HEK293 (cell line): ENCODE measurements at regions not wholly inside any gene's neighbourhood (a gene's known extent, or its start where the extent isn't known, plus 50 kb on each side); places are given as distances from the start of the nearest gene placed in this dataset.

Experiments
- CTCF ChIA-PET: fragments of 350-600 bp; formaldehyde crosslinking; extraction: SDS; loops from one replicate; lab custom pipeline; 2021; ENCODE audit warnings: antibody characterized with exemption; lab: Yijun Ruan, JAX
- POLR2A ChIA-PET: fragments of 300-600 bp; formaldehyde crosslinking; extraction: SDS; loops from one replicate; lab custom pipeline; 2020; ENCODE audit warnings: antibody characterized with exemption, inconsistent platforms; lab: Yijun Ruan, JAX
- H3K27ac ChIP-seq: fragments of 200-500 bp; sonication (Bioruptor generic); 2 replicates; pipeline ENCODE4 v1.5.1; 2014; ENCODE audit warnings: low read depth, low read length, control low read depth, inconsistent platforms; ENCODE audit errors: extremely low read depth
- H3K36me3 ChIP-seq, 2 experiments: fragments of 200-500 bp in 1 of 2; sonication (Bioruptor generic) in 1 of 2; 1 replicate in 1 of 2; 2 replicates in 1 of 2; pipeline ENCODE4 v1.5.1; 2014 to 2017; ENCODE audit warnings: inconsistent platforms in 2 of 2, low read length in 2 of 2; ENCODE audit not compliant: control insufficient read depth in 2 of 2, insufficient read depth in 1 of 2
- H3K4me1 ChIP-seq: fragments of 200-500 bp; sonication (Bioruptor generic); 2 replicates; pipeline ENCODE4 v1.5.1; 2014; ENCODE audit warnings: mild to moderate bottlenecking, low read length, inconsistent platforms; ENCODE audit not compliant: control insufficient read depth, insufficient read depth
- H3K4me3 ChIP-seq: 2 replicates; pipeline ENCODE4 v1.5.1; 2011; ENCODE audit warnings: low read depth, mild to moderate bottlenecking, control low read depth, low read length, moderate library complexity
- H3K9me3 ChIP-seq: fragments of 200-500 bp; sonication (Bioruptor generic); 2 replicates; pipeline ENCODE4 v1.5.1; 2014; ENCODE audit warnings: low read depth, low read length, inconsistent platforms; ENCODE audit not compliant: control insufficient read depth, insufficient read depth
- HOXA7 ChIP-seq: sonication (generic); formaldehyde crosslinking; IDR thresholded peaks from 2 replicates; pipeline ENCODE4 v1.8.1; 2022; ENCODE audit warnings: missing genetic modification reagents, borderline replicate concordance
- HOXD13 ChIP-seq: sonication (generic); formaldehyde crosslinking; IDR thresholded peaks from 2 replicates; pipeline ENCODE4 v1.8.0; 2022; ENCODE audit warnings: missing genetic modification reagents, borderline replicate concordance
- KLF9 ChIP-seq: fragments of 450-650 bp; formaldehyde crosslinking; IDR thresholded peaks from 2 replicates; pipeline ENCODE4 v1.5.1; 2016; ENCODE audit warnings: missing biosample characterization, missing genetic modification characterization, low read depth
- RBAK ChIP-seq: fragments of 450-650 bp; formaldehyde crosslinking; IDR thresholded peaks from 2 replicates; pipeline ENCODE4 v1.5.1; 2016; ENCODE audit warnings: missing biosample characterization, missing genetic modification characterization
- SCRT2 ChIP-seq: fragments of 450-650 bp; formaldehyde crosslinking; IDR thresholded peaks from 2 replicates; pipeline ENCODE4 v1.5.1; 2016; ENCODE audit warnings: missing biosample characterization, missing genetic modification characterization
- TCF7L2 ChIP-seq: IDR thresholded peaks from 2 replicates; pipeline ENCODE4 v1.6.1; 2011; ENCODE audit warnings: low read depth, mild to moderate bottlenecking, inconsistent platforms, low read length, moderate library complexity, borderline replicate concordance
- WT1 ChIP-seq: fragments of 450-650 bp; formaldehyde crosslinking; IDR thresholded peaks from 2 replicates; pipeline ENCODE4 v1.5.1; 2016; ENCODE audit warnings: missing biosample characterization, missing genetic modification characterization
- ZBTB1 ChIP-seq: fragments of 450-650 bp; formaldehyde crosslinking; IDR thresholded peaks from 2 replicates; pipeline ENCODE4 v1.5.1; 2016; ENCODE audit warnings: missing biosample characterization, missing genetic modification characterization
- ZBTB48 ChIP-seq: fragments of 450-650 bp; formaldehyde crosslinking; IDR thresholded peaks from 2 replicates; pipeline ENCODE4 v1.5.1; 2016; ENCODE audit warnings: missing biosample characterization, missing genetic modification characterization
- ZFP69B ChIP-seq: fragments of 450-650 bp; formaldehyde crosslinking; IDR thresholded peaks from 2 replicates; pipeline ENCODE4 v1.5.1; 2016; ENCODE audit warnings: missing biosample characterization, missing genetic modification characterization
- ZNF10 ChIP-seq: fragments of 450-650 bp; formaldehyde crosslinking; IDR thresholded peaks from 2 replicates; pipeline ENCODE4 v1.5.1; 2017; ENCODE audit warnings: missing biosample characterization, missing genetic modification characterization
- ZNF155 ChIP-seq: fragments of 450-650 bp; formaldehyde crosslinking; IDR thresholded peaks from 2 replicates; pipeline ENCODE4 v1.5.1; 2016; ENCODE audit warnings: missing biosample characterization, missing genetic modification characterization
- ZNF157 ChIP-seq: fragments of 450-650 bp; formaldehyde crosslinking; IDR thresholded peaks from 2 replicates; pipeline ENCODE4 v1.5.1; 2016; ENCODE audit warnings: missing biosample characterization, missing genetic modification characterization
- ZNF239 ChIP-seq: fragments of 450-650 bp; formaldehyde crosslinking; IDR thresholded peaks from 2 replicates; pipeline ENCODE4 v1.5.1; 2016; ENCODE audit warnings: missing biosample characterization, missing genetic modification characterization
- ZNF266 ChIP-seq: fragments of 450-650 bp; formaldehyde crosslinking; IDR thresholded peaks from 2 replicates; pipeline ENCODE4 v1.5.1; 2016; ENCODE audit warnings: missing biosample characterization, missing genetic modification characterization, low read depth
- ZNF324 ChIP-seq: fragments of 450-650 bp; formaldehyde crosslinking; IDR thresholded peaks from 2 replicates; pipeline ENCODE4 v1.5.1; 2016; ENCODE audit warnings: missing biosample characterization, missing genetic modification characterization
- ZNF544 ChIP-seq: fragments of 450-650 bp; formaldehyde crosslinking; IDR thresholded peaks from 2 replicates; pipeline ENCODE4 v1.5.0; 2017; ENCODE audit warnings: missing biosample characterization, missing genetic modification characterization
- ZNF626 ChIP-seq: fragments of 450-650 bp; sonication (Bioruptor Pico); formaldehyde crosslinking; IDR thresholded peaks from 2 replicates; pipeline ENCODE4 v1.5.1; 2018; ENCODE audit warnings: missing biosample characterization, missing genetic modification characterization, inconsistent platforms
- ZNF660 ChIP-seq: fragments of 450-650 bp; IDR thresholded peaks from 2 replicates; pipeline ENCODE4 v1.5.1; 2018; ENCODE audit warnings: missing biosample characterization, mild to moderate bottlenecking, missing genetic modification characterization
- ZNF670 ChIP-seq: fragments of 450-650 bp; formaldehyde crosslinking; IDR thresholded peaks from 2 replicates; pipeline ENCODE4 v1.5.1; 2016; ENCODE audit warnings: missing biosample characterization, missing genetic modification characterization, low read depth
- ZNF677 ChIP-seq: fragments of 450-650 bp; IDR thresholded peaks from 2 replicates; pipeline ENCODE4 v1.5.0; 2018; ENCODE audit warnings: missing biosample characterization, mild to moderate bottlenecking, missing genetic modification characterization, moderate library complexity
- ZNF843 ChIP-seq: fragments of 450-650 bp; formaldehyde crosslinking; IDR thresholded peaks from 2 replicates; pipeline ENCODE4 v1.5.1; 2016; ENCODE audit warnings: missing biosample characterization, missing genetic modification characterization
- TF ChIP-seq, protein P1 (sequence below): fragments of 450-650 bp; formaldehyde crosslinking; IDR thresholded peaks from 2 replicates; pipeline ENCODE4 v1.5.1; 2017; ENCODE audit warnings: missing biosample characterization, missing genetic modification characterization
- TF ChIP-seq, protein P2 (sequence below): fragments of 450-650 bp; formaldehyde crosslinking; IDR thresholded peaks from 2 replicates; pipeline ENCODE4 v1.5.0; 2017; ENCODE audit warnings: missing biosample characterization, missing genetic modification characterization, borderline replicate concordance

DNA sequence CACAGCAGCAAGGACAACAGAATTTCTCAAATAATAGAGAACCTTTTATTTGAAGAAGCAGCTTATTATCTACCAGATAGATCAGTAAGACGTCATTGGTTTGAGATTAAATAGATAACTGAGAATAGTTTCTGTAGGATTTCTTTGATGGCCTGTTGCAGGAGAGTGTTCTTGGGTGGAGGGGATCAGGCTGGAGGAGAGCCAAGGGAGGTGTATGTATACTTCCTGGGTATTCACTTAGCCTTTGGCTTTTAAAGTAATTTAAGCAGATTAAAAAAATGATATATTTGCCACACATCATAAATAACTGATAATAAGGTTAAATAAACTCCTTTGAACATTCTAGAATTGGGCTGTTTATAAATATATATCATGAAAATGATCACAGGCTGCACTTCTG is 486.1 kb upstream of the IGFBP3 start:
- Histone ChIP-seq H3K4me3 (no peak overlapping the region), H3K4me1 (no peaks in the 10 kb centered on the region), H3K36me3 (no peaks in the 10 kb centered on the region), H3K27ac (no peak overlapping the region), H3K9me3 (no peaks in the 10 kb centered on the region)
- ChIA-PET CTCF (interaction anchor here (0.7 kb wide), 1 partner anchor 8 kb away, joined by 3 read pairs; no protein-coding TSS in a partner anchor), POLR2A (no interaction called here)
- TF ChIP-seq RBAK (tag by site-specific recombination) (no peak), ZNF670 (no peak), ZNF155 (tag by site-specific recombination) (no peak)

DNA sequence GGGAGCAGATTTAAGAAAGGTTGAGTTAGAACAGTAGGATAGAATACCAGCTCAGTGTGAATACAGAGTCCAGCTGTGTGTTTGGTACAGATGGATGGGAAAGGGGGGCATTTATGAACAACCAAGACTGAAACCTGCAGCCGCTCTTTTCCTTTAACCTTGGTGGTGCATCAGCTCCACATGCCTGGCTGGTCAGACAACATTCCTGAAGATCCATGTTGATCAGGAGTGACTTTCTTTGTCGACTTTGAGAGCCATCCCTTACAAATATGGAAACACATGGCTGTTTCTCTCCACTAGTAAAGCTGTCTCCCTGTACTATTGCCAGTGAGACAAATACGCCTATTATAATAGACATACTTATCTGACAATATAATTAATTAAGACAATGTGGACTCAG is 476.5 kb upstream of the IGFBP3 start:
- Histone ChIP-seq H3K36me3 (no peaks in the 10 kb centered on the region), H3K4me1 (no peaks in the 10 kb centered on the region), H3K27ac (no peak overlapping the region), H3K9me3 (no peaks in the 10 kb centered on the region), H3K4me3 (no peak overlapping the region)
- POLR2A ChIA-PET, result no interaction called here
- CTCF ChIA-PET, result interaction anchor here (0.6 kb wide), 2 partner anchors 55 to 1048 kb away, joined by 3 to 7 read pairs; no protein-coding TSS in a partner anchor
- no peak for TF ChIP-seq ZBTB48 (tag by site-specific recombination)
- no peak for TF ChIP-seq ZNF843 (tag by site-specific recombination)
- no peak for TF ChIP-seq HOXD13 (CRISPR knock-in tag)
- TF ChIP-seq, protein P1, sequence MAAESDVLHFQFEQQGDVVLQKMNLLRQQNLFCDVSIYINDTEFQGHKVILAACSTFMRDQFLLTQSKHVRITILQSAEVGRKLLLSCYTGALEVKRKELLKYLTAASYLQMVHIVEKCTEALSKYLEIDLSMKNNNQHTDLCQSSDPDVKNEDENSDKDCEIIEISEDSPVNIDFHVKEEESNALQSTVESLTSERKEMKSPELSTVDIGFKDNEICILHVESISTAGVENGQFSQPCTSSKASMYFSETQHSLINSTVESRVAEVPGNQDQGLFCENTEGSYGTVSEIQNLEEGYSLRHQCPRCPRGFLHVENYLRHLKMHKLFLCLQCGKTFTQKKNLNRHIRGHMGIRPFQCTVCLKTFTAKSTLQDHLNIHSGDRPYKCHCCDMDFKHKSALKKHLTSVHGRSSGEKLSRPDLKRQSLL (tag by site-specific recombination), result no peak
- TF ChIP-seq ZNF677 (tag by site-specific recombination), result no peak
- no peak for TF ChIP-seq HOXA7 (CRISPR knock-in tag)
- TF ChIP-seq SCRT2 (tag by site-specific recombination), result no peak
- TF ChIP-seq ZNF157 (tag by site-specific recombination), result no peak
- no peak for TF ChIP-seq ZNF626 (tag by site-specific recombination)
- TF ChIP-seq ZNF10 (tag by site-specific recombination), result no peak
- TF ChIP-seq KLF9 (tag by site-specific recombination), result no peak

DNA sequence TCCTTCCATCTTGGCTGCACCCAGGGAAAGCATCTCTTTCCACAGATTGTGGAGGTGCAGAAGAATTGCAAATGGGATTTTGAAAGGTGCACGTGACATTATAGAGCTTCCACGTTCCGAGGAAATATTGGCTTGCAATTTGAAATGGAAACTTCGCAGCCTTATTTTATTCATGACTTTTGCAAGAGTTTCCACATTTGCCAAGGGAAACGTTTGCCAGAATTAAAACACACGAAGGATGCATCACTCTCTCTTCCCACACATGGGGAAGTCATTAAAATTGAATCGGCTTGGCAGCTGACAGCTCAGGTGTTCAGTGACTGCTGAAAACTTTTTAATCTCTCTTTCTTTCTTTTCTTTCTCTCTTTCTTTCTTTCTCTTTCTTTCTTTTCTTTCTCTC is 475.4 kb upstream of the IGFBP3 start:
- Histone ChIP-seq H3K4me3 (no peak overlapping the region), H3K27ac (no peak overlapping the region), H3K4me1 (no peaks in the 10 kb centered on the region), H3K9me3 (no peaks in the 10 kb centered on the region), H3K36me3 (no peaks in the 10 kb centered on the region)
- POLR2A ChIA-PET, result no interaction called here
- CTCF ChIA-PET, result interaction anchor here (1.2 kb wide), 1 partner anchor 22 kb away, joined by 5 read pairs; no protein-coding TSS in a partner anchor
- TF ChIP-seq ZFP69B (tag by site-specific recombination), result no peak
- no peak for TF ChIP-seq ZNF660 (tag by site-specific recombination)

DNA sequence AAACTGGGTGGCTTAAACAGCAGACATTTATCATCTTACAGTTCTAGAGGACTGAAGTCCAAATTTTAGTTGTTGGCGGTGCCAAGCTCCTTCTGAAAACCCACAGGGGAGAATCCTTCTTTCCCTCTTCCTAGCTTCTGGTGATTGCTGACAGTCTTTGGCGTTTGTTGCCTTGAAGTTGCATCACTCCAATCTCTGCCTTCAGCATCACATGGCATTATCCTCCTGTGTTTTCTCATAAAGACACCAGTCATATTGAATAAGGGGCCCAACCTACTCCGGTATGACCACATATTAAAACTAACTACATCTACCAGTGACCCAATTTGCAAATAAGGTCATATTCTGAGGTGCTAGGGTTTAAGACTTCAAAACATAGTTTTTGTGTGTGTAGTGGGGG is 472.1 kb upstream of the IGFBP3 start:
- Histone ChIP-seq H3K27ac (no peak overlapping the region), H3K36me3 (no peaks in the 10 kb centered on the region), H3K9me3 (no peaks in the 10 kb centered on the region)
- ChIA-PET CTCF (interaction anchor here (0.6 to 0.9 kb wide), 2 partner anchors 12 to 232 kb away, joined by 3 read pairs; no protein-coding TSS in a partner anchor), POLR2A (no interaction called here)
- TF ChIP-seq ZNF239 (no peak), ZNF544 (tag by site-specific recombination) (no peak), WT1 (tag by site-specific recombination) (no peak), TCF7L2 (no peak), ZBTB1 (tag by site-specific recombination) (no peak), ZNF324 (tag by site-specific recombination) (no peak), ZNF266 (tag by site-specific recombination) (no peak)
- TF ChIP-seq, protein P2, sequence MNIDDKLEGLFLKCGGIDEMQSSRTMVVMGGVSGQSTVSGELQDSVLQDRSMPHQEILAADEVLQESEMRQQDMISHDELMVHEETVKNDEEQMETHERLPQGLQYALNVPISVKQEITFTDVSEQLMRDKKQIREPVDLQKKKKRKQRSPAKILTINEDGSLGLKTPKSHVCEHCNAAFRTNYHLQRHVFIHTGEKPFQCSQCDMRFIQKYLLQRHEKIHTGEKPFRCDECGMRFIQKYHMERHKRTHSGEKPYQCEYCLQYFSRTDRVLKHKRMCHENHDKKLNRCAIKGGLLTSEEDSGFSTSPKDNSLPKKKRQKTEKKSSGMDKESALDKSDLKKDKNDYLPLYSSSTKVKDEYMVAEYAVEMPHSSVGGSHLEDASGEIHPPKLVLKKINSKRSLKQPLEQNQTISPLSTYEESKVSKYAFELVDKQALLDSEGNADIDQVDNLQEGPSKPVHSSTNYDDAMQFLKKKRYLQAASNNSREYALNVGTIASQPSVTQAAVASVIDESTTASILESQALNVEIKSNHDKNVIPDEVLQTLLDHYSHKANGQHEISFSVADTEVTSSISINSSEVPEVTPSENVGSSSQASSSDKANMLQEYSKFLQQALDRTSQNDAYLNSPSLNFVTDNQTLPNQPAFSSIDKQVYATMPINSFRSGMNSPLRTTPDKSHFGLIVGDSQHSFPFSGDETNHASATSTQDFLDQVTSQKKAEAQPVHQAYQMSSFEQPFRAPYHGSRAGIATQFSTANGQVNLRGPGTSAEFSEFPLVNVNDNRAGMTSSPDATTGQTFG (tag by site-specific recombination), result no peak
- TF ChIP-seq, protein P1 (tag by site-specific recombination), result no peak
- TF ChIP-seq, all 188 proteins: peak for 0
- Histone ChIP-seq H3K4me1 (no peaks in the 10 kb centered on the region), H3K4me3 (no peak overlapping the region)
